ENCODE measurements at regions not wholly inside any gene's neighbourhood (a gene's known extent, or its start where the extent isn't known, plus 50 kb on each side); places are given as distances from the start of the nearest gene placed in this dataset.

DNA sequence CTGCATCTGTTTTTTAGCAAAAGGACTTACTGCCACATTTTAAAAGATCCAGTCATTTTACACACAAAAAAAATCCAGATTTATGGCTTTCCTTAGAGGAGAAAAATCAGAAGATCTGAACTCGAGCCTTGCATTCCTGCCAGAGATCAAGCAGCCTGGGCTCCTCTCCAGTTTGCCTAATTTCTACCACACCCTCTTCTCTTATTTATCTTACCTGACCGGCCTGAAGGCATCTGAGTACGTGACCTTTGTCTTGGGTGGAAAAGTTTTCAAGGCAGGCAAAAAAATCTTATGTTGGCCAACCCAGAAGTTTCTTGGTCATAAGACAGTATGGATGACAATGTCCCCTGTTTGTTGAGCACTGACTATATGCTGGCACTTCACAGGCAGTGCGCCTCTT is 60.3 kb downstream of the CHRD start:
- intact Hi-C loops (cut with DNase I), result no loop called here
- H3K4me3 ChIP-seq, result no peak overlapping the region
- ATAC-seq, result no peak
- H3K9me3 ChIP-seq, result peaks cover 0 to 13% (median 5%) of the 10 kb centered on the region in 11 donors
- peaks cover 0 to 10% (median 0%) of the 10 kb centered on the region in 7 donors for H3K27me3 ChIP-seq
- no peaks in the 10 kb centered on the region for H3K36me3 ChIP-seq
- WGBS, 2 donors, result 62 to 70% methylated on average over 4 of the region's 4 CpGs
- H3K27ac ChIP-seq, result no peak overlapping the region
- TF ChIP-seq, protein P1, sequence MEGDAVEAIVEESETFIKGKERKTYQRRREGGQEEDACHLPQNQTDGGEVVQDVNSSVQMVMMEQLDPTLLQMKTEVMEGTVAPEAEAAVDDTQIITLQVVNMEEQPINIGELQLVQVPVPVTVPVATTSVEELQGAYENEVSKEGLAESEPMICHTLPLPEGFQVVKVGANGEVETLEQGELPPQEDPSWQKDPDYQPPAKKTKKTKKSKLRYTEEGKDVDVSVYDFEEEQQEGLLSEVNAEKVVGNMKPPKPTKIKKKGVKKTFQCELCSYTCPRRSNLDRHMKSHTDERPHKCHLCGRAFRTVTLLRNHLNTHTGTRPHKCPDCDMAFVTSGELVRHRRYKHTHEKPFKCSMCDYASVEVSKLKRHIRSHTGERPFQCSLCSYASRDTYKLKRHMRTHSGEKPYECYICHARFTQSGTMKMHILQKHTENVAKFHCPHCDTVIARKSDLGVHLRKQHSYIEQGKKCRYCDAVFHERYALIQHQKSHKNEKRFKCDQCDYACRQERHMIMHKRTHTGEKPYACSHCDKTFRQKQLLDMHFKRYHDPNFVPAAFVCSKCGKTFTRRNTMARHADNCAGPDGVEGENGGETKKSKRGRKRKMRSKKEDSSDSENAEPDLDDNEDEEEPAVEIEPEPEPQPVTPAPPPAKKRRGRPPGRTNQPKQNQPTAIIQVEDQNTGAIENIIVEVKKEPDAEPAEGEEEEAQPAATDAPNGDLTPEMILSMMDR (IDR thresholded peaks at IDR 0.05), result no peak
- no peak for DNase-seq
- H3K4me1 ChIP-seq, result no peaks in the 10 kb centered on the region

DNA sequence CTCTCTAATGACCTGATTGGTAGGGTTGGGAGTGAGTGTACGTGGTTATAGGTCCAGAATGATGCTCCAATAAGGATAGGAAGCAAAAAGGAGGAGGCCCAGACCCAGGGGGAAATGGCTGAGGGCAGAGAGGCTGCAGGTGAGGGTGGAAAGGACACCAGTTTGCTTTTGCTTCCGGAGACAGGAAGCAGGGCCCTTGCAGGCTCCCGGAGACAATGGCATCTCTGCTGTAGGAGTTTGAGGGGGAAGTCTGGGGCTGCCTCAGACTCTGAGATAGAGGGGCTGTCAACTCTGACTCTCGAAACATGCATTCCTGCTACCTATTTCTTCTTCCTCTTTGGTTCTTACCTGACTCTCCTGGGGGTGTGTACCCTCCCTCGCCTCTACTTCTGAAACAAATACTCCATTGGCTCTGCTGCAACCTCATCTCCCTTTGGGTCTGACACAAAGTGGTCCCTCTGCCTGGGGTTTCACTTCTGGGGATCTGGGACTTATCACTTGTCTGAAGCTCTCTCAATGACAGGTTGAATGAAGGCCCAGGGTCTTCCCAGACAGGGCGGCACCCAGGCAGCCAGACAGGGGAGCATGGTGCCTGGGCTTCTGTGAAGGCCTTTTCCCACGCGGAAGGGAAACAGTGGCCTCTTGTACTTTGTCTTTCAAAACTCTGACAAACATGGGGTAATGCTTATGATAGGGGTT is 61.5 kb downstream of the CHRD start:
- no peaks in the 10 kb centered on the region for H3K36me3 ChIP-seq
- DNase-seq (no peak), ATAC-seq (no peak)
- no peak overlapping the region for H3K4me3 ChIP-seq
- H3K4me1 ChIP-seq, result no peaks in the 10 kb centered on the region
- intact Hi-C loops (cut with DNase I), result no loop called here
- no peak overlapping the region for H3K27ac ChIP-seq
- H3K27me3 ChIP-seq, result peaks cover 0 to 10% (median 0%) of the 10 kb centered on the region in 7 donors
- TF ChIP-seq, protein P1 (IDR thresholded peaks at IDR 0.05), result no peak
- H3K9me3 ChIP-seq, result peaks cover 0 to 13% (median 5%) of the 10 kb centered on the region in 11 donors
- 41 to 53% methylated on average over 8 of the region's 8 CpGs for WGBS, 2 donors

DNA sequence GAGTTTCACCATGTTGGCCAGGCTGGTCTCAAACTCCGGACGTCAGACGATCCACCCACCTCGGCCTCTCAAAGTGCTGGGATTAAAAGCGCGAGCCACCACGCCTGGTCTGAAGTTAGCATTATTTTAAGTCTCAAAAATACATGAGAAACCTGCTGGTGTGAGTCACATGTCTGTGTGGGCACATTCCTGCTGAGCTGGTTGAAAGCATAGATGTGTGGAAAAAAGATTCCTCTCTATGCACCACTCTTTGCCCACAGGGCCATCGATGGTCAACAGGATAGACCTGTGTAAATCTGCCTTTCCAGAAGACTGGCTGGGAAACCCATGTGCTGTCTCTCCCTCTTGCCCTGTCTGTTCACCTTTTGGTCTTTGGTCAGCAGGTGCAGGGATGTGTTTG is 63.5 kb downstream of the CHRD start:
- DNase-seq (no peak), ATAC-seq (no peak)
- H3K27me3 ChIP-seq, result peaks cover 0 to 7% (median 0%) of the 10 kb centered on the region in 7 donors
- TF ChIP-seq, protein P1 (IDR thresholded peaks at IDR 0.05), result no peak
- 95 to 96% methylated on average over 8 of the region's 8 CpGs for WGBS, 2 donors
- intact Hi-C loops (cut with DNase I), result no loop called here
- H3K9me3 ChIP-seq, result peaks cover 0 to 4% (median 2%) of the 10 kb centered on the region in 11 donors
- H3K4me1 ChIP-seq, result peaks cover 0 to 2% (median 0%) of the 10 kb centered on the region in 9 donors
- no peak overlapping the region for H3K27ac ChIP-seq
- no peaks in the 10 kb centered on the region for H3K36me3 ChIP-seq
- no peak overlapping the region for H3K4me3 ChIP-seq

DNA sequence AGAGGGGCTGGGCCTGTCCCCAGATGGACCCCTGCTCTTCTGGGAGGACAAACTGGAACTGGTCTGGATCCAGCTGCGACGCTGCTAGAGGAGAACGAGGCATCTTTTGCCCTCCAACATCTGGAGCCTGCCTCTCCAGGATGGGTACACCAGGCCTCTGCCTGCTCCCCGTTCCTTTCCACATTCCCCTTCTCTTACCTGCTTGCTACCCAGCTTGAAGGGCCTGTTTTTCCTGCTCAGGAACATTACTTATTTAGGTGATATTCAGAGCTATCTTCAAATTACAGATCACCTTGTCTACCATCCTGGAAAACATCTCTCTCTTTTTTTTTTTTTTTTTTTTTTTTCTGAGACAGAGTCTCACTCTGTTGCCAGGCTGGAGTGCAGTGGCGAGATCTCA is 64.0 kb downstream of the CHRD start:
- DNase-seq, result no peak
- Histone ChIP-seq H3K27ac (no peak overlapping the region), H3K36me3 (no peaks in the 10 kb centered on the region), H3K27me3 (peaks cover 0 to 7% (median 0%) of the 10 kb centered on the region in 7 donors), H3K9me3 (no peaks in the 10 kb centered on the region), H3K4me1 (peaks cover 0 to 6% (median 0%) of the 10 kb centered on the region in 9 donors), H3K4me3 (no peak overlapping the region)
- no peak for ATAC-seq
- WGBS, 2 donors, result 94 to 99% methylated on average over 5 of the region's 5 CpGs
- TF ChIP-seq, protein P1 (IDR thresholded peaks at IDR 0.05), result no peak
- intact Hi-C loops (cut with DNase I), result no loop called here

Data from heart right ventricle (tissue), 16 donors.